Loucy (cell line): ENCODE measurements at regions not wholly inside any gene's neighbourhood (a gene's known extent, or its start where the extent isn't known, plus 50 kb on each side); places are given as distances from the start of the nearest gene placed in this dataset.

ENCODE experiments used
- H2AFZ ChIP-seq: fragments of 200-600 bp; sonication (generic); 2 replicates; pipeline ENCODE4 v1.6.0; 2016; ENCODE audit warnings: antibody characterized with exemption, mild to moderate bottlenecking, low read length, moderate library complexity
- H3F3A ChIP-seq: fragments of 200-600 bp; 2 replicates; pipeline ENCODE4 v1.6.0; 2016; ENCODE audit warnings: antibody characterized with exemption, low read depth, mild to moderate bottlenecking
- H3K27me3 ChIP-seq: fragments of 200-600 bp; sonication (generic); 2 replicates; pipeline ENCODE4 v1.6.1; 2014; ENCODE audit warnings: low read length, mild to moderate bottlenecking; ENCODE audit not compliant: insufficient read depth, poor library complexity, severe bottlenecking
- H3K36me3 ChIP-seq: fragments of 200-600 bp; sonication (generic); 2 replicates; pipeline ENCODE4 v1.6.1; 2016; ENCODE audit warnings: low read length; ENCODE audit not compliant: insufficient read depth
- H3K4me1 ChIP-seq: fragments of 200-600 bp; sonication (generic); 2 replicates; pipeline ENCODE4 v1.5.1; 2014; ENCODE audit warnings: low read length, mild to moderate bottlenecking; ENCODE audit not compliant: insufficient read depth, poor library complexity, severe bottlenecking
- H3K4me2 ChIP-seq: fragments of 200-600 bp; sonication (generic); 2 replicates; pipeline ENCODE4 v1.6.0; 2014; ENCODE audit warnings: antibody characterized with exemption, low read length, low read depth, mild to moderate bottlenecking; ENCODE audit not compliant: poor library complexity, severe bottlenecking
- H3K4me3 ChIP-seq: fragments of 200-600 bp; sonication (generic); 2 replicates; pipeline ENCODE4 v1.5.1; 2014; ENCODE audit warnings: low read length, mild to moderate bottlenecking, mixed read lengths; ENCODE audit not compliant: poor library complexity, severe bottlenecking
- H3K79me2 ChIP-seq: fragments of 200-600 bp; sonication (generic); 2 replicates; pipeline ENCODE4 v1.6.1; 2014; ENCODE audit warnings: low read length; ENCODE audit not compliant: insufficient read depth
- H3K9ac ChIP-seq: fragments of 200-600 bp; sonication (generic); 2 replicates; pipeline ENCODE4 v1.6.0; 2014; ENCODE audit warnings: mild to moderate bottlenecking, low read depth, low read length, moderate library complexity; ENCODE audit not compliant: poor library complexity, severe bottlenecking
- H3K9me2 ChIP-seq: fragments of 200-600 bp; sonication (generic); replicated peaks from 2 replicates; pipeline ENCODE4 v1.6.1; 2016; ENCODE audit warnings: low read depth, low read length, mixed read lengths
- H3K9me3 ChIP-seq: fragments of 200-600 bp; sonication (generic); 2 replicates; pipeline ENCODE4 v1.6.1; 2014; ENCODE audit warnings: mild to moderate bottlenecking, antibody characterized with exemption, low read length, low read depth; ENCODE audit not compliant: insufficient read depth
- H4K20me1 ChIP-seq: fragments of 200-600 bp; sonication (generic); 2 replicates; pipeline ENCODE4 v1.6.0; 2014; ENCODE audit warnings: antibody characterized with exemption, low read length, mild to moderate bottlenecking; ENCODE audit not compliant: insufficient read depth, poor library complexity, severe bottlenecking
- EZH2phosphoT487 ChIP-seq: fragments of 200-600 bp; IDR thresholded peaks from 2 replicates; pipeline ENCODE4 v1.6.1; 2018; ENCODE audit warnings: antibody characterized with exemption, mild to moderate bottlenecking, moderate library complexity, borderline replicate concordance
- TF ChIP-seq, protein P1 (sequence below): fragments of 200-600 bp; sonication (generic); conservative IDR thresholded peaks from 2 replicates; pipeline ENCODE4 v1.5.1; 2014; ENCODE audit warnings: mild to moderate bottlenecking, antibody characterized with exemption, low read length

DNA sequence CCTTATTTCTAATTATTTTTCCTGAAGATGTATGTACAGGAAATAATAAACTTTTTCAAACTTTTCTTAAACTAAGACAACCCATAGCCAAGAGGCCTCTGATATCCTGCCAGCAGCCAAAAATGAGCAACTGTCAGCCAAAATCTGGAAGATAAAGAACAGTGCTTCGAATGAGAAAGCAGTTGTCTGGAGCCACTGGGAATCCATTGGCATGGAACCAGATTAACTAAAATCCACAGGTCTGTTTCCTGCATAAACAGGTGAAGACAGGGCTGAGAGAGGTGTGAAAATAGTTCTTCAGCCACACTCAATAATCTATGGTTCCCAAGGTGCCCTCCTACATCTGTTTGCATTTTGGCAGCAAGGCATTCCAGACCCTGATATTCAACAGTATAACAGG is 1076.7 kb upstream of the PIK3C3 start:
- H3K9me2 ChIP-seq, result no peaks in the 10 kb centered on the region
- H3K9ac ChIP-seq, result no peak overlapping the region
- no peaks in the 10 kb centered on the region for H3K4me1 ChIP-seq
- no peaks in the 10 kb centered on the region for H3F3A ChIP-seq
- no peaks in the 10 kb centered on the region for H3K79me2 ChIP-seq
- H3K27me3 ChIP-seq, result no peaks in the 10 kb centered on the region
- no peak overlapping the region for H3K4me2 ChIP-seq
- no peaks in the 10 kb centered on the region for H3K36me3 ChIP-seq
- H3K9me3 ChIP-seq, result no peaks in the 10 kb centered on the region
- H2AFZ ChIP-seq, result no peak overlapping the region
- TF ChIP-seq, protein P1, sequence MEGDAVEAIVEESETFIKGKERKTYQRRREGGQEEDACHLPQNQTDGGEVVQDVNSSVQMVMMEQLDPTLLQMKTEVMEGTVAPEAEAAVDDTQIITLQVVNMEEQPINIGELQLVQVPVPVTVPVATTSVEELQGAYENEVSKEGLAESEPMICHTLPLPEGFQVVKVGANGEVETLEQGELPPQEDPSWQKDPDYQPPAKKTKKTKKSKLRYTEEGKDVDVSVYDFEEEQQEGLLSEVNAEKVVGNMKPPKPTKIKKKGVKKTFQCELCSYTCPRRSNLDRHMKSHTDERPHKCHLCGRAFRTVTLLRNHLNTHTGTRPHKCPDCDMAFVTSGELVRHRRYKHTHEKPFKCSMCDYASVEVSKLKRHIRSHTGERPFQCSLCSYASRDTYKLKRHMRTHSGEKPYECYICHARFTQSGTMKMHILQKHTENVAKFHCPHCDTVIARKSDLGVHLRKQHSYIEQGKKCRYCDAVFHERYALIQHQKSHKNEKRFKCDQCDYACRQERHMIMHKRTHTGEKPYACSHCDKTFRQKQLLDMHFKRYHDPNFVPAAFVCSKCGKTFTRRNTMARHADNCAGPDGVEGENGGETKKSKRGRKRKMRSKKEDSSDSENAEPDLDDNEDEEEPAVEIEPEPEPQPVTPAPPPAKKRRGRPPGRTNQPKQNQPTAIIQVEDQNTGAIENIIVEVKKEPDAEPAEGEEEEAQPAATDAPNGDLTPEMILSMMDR, result no peak
- TF ChIP-seq EZH2phosphoT487, result no peak
- no peak overlapping the region for H3K4me3 ChIP-seq
- no peaks in the 10 kb centered on the region for H4K20me1 ChIP-seq

DNA sequence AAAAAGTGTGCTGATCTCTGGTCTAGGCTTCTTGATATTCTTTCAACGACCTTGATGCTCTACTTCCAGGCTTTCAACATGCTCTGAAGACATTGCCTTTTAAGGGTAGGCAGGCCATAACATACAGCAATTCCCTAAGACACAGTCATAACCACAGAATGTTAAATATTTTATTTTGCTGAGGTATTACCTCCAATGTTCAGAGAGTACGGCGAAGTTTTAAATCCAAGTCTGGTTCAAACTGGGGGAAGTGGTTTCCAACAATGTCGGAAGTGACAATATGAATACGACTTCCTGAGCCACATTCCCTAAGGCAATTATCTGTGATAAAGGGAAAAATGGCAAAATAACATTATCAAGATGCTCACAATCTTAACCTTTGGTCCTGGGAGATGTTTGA is 1077.9 kb upstream of the PIK3C3 start:
- H3K4me1 ChIP-seq, result no peaks in the 10 kb centered on the region
- H2AFZ ChIP-seq, result no peak overlapping the region
- no peaks in the 10 kb centered on the region for H3K9me3 ChIP-seq
- H3K9me2 ChIP-seq, result no peaks in the 10 kb centered on the region
- no peak overlapping the region for H3K4me3 ChIP-seq
- TF ChIP-seq, protein P1, result no peak
- no peak for TF ChIP-seq EZH2phosphoT487
- no peaks in the 10 kb centered on the region for H3K36me3 ChIP-seq
- H3K4me2 ChIP-seq, result no peak overlapping the region
- no peaks in the 10 kb centered on the region for H3K27me3 ChIP-seq
- no peaks in the 10 kb centered on the region for H4K20me1 ChIP-seq
- no peak overlapping the region for H3K9ac ChIP-seq
- no peaks in the 10 kb centered on the region for H3F3A ChIP-seq
- no peaks in the 10 kb centered on the region for H3K79me2 ChIP-seq

DNA sequence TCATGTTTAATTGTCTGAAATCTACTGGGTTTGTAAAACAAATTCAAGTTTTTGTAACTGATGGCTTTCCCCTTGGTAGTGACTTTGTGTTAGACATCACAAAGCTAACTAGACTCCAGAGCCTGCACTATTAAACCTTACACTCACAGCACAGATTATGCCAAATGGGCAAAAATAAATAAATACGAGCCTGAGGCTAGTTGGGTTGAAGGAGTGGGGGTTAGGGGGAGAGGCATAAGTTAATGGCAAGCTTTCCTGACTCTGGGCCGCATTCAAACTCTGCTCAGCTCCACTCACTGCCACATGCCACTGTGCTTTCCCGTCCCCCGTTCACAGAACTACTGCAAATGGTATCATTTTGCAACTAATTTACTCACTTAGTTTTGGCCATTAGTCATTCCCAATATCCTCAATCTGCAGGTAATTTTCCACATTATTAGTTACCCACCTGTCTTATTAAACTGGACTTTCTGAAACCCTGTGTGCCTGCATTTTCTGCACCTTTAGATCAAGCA is 1079.9 kb upstream of the PIK3C3 start:
- Histone ChIP-seq H3F3A (no peaks in the 10 kb centered on the region), H3K4me3 (no peak overlapping the region), H3K79me2 (no peaks in the 10 kb centered on the region), H2AFZ (no peak overlapping the region), H3K9me3 (no peaks in the 10 kb centered on the region), H3K4me1 (no peaks in the 10 kb centered on the region), H3K4me2 (no peak overlapping the region), H3K36me3 (no peaks in the 10 kb centered on the region), H3K9me2 (no peaks in the 10 kb centered on the region), H3K27me3 (no peaks in the 10 kb centered on the region), H3K9ac (no peak overlapping the region), H4K20me1 (no peaks in the 10 kb centered on the region)
- TF ChIP-seq EZH2phosphoT487, result no peak
- TF ChIP-seq, protein P1, result no peak
